Small intestine (tissue), 7 donors: ENCODE measurements at regions not wholly inside any gene's neighbourhood (a gene's known extent, or its start where the extent isn't known, plus 50 kb on each side); places are given as distances from the start of the nearest gene placed in this dataset.

Experiments used
- DNase-seq, 2 donors: peaks; one replicate each; pipeline versions ENCODE4 v3.0.0 to v3.0.0-alpha.2; 2013
- FAIRE-seq: peaks from 2 replicates; lab custom pipeline; 2012; peaks lifted over from hg19 to GRCh38; lab: Jason Lieb, UNC
- H3K27ac ChIP-seq, 3 donors: one replicate each; pipeline ENCODE4 v1.5.1; 2013; ENCODE audit warnings: low read length in 2 of 3, mild to moderate bottlenecking in 2 of 3, control low read depth in 1 of 3, inconsistent platforms in 1 of 3, low read depth in 1 of 3, moderate library complexity in 1 of 3
- H3K27me3 ChIP-seq, 3 donors: one replicate each; pipeline ENCODE4 v1.6.1; 2013; ENCODE audit warnings: low read length in 3 of 3, inconsistent platforms in 1 of 3; ENCODE audit not compliant: control insufficient read depth in 3 of 3, insufficient read depth in 3 of 3
- H3K36me3 ChIP-seq, 3 donors: one replicate each; pipeline ENCODE4 v1.6.1; 2013; ENCODE audit warnings: low read length in 3 of 3, inconsistent platforms in 1 of 3, low read depth in 1 of 3, mild to moderate bottlenecking in 1 of 3, moderate library complexity in 1 of 3; ENCODE audit not compliant: control insufficient read depth in 3 of 3, insufficient read depth in 2 of 3
- H3K4me1 ChIP-seq, 3 donors: one replicate each; pipeline ENCODE4 v1.6.1; 2013; ENCODE audit warnings: low read length in 2 of 3, inconsistent platforms in 1 of 3, low read depth in 1 of 3, mild to moderate bottlenecking in 1 of 3, moderate library complexity in 1 of 3; ENCODE audit not compliant: control insufficient read depth in 3 of 3, insufficient read depth in 2 of 3
- H3K4me3 ChIP-seq, 3 donors: one replicate each; pipeline ENCODE4 v1.5.1; 2013; ENCODE audit warnings: low read length in 3 of 3, control low read depth in 1 of 3, inconsistent platforms in 1 of 3, low read depth in 1 of 3, mild to moderate bottlenecking in 1 of 3, moderate library complexity in 1 of 3
- H3K9me3 ChIP-seq, 2 donors: one replicate each; pipeline ENCODE4 v1.6.1; 2013; ENCODE audit warnings: low read depth in 1 of 2, low read length in 1 of 2; ENCODE audit not compliant: control insufficient read depth in 2 of 2, insufficient read depth in 1 of 2
- WGBS, 3 donors: extraction: QIAGEN DNeasy Blood & Tissue Kit; methylation state at CpG; one replicate each; pipeline ENCODE4 v1.1.7; 2013; 5-methylcytosine and 5-hydroxymethylcytosine counted together
- donor health status: healthy with polysubstance abuse.
- donor health status: control.
- donor health status: control.
- donor health status: Bipolar disorder and iron deficiency.
- donor health status: healthy.

- H3K9me3 ChIP-seq, result no peaks in the 10 kb centered on the region
- no peak for FAIRE-seq
These were observed 193.5 kb upstream of the TCF4 start for GRCh38 chr18:55781481-55781957.

GRCh38 chr18:55780586-55781071, 192.6 kb upstream of the TCF4 start:
- Histone ChIP-seq H3K36me3 (no peaks in the 10 kb centered on the region), H3K27me3 (peaks cover 0 to 27% (median 4%) of the 10 kb centered on the region in 3 donors), H3K9me3 (no peaks in the 10 kb centered on the region), H3K4me3 (peak overlapping the region in 1 of 3 donors; percentile 1), H3K27ac (peak overlapping the region in 1 of 3 donors; percentile 79), H3K4me1 (no peaks in the 10 kb centered on the region)
- FAIRE-seq (no peak), DNase-seq (no peak)
- WGBS, 3 donors, result 17 to 33% (median 23%) methylated on average over 9 of the region's 9 CpGs

More at GRCh38 chr18:55781481-55781957, 193.5 kb upstream of the TCF4 start:
- DNase-seq, result peak in 1 of 2 donors; percentile 23
- no peak overlapping the region for H3K4me3 ChIP-seq
- H3K36me3 ChIP-seq, result no peaks in the 10 kb centered on the region
- no peak overlapping the region for H3K27ac ChIP-seq
- WGBS, 3 donors, result 29 to 53% (median 43%) methylated on average over 6 of the region's 6 CpGs
- no peaks in the 10 kb centered on the region for H3K4me1 ChIP-seq
- H3K27me3 ChIP-seq, result peaks cover 0 to 27% (median 4%) of the 10 kb centered on the region in 3 donors

DNA sequence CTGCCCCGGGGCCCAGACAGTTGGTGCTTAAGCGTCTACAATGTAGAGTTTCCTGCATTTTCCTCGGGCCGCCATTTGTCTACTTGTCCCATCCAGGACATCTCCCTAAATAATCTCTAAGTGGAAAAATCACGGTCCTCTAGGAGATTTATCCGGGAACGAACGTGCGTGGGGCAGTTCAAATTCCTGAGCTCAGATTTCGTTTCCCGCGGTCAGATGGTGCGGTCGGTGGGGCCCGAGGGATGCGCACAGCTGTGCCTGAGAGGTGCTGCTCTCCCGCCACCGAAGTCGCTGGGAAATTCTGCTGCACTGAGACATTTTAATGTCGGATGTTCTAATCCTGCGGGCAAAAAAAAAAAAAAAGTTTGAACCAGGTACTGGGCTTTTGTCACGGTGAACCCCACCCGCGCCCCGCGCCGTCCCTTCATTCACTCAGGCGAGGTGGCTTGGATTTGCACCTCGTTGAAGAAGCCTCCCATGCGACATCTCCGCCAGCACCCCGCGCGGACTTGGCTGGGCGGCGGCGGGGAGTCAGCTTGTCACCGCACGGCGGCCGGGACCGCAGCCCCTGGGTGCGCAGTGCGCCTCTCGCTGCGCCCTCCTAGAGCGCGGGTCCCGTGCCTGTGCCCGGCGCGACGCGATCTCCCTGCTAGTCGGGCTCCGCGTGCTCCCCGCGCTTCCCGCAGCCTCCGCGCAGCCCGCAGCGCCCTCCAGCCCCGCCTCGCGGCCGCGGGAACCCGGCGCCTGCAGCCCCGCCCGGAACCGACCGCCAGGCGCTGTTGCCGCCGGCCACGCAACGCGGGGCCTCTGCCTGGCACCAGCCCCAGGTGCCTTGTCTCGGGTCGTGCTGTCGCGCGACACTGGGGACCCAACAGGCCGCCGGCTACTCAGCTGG, 191.9 kb upstream of the TCF4 start:
- Histone ChIP-seq H3K9me3 (no peaks in the 10 kb centered on the region), H3K27ac (peak overlapping the region in 1 of 3 donors; percentile 79), H3K36me3 (no peaks in the 10 kb centered on the region), H3K27me3 (peaks cover 0 to 27% (median 4%) of the 10 kb centered on the region in 3 donors), H3K4me3 (peak overlapping the region; percentile 1 to 56 (median 43)), H3K4me1 (no peaks in the 10 kb centered on the region)
- 1 to 15% (median 7%) methylated on average over 61 to 88 of the region's 88 CpGs for WGBS, 3 donors
- FAIRE-seq, result no peak
- peak in 1 of 2 donors; percentile 22 for DNase-seq

DNA sequence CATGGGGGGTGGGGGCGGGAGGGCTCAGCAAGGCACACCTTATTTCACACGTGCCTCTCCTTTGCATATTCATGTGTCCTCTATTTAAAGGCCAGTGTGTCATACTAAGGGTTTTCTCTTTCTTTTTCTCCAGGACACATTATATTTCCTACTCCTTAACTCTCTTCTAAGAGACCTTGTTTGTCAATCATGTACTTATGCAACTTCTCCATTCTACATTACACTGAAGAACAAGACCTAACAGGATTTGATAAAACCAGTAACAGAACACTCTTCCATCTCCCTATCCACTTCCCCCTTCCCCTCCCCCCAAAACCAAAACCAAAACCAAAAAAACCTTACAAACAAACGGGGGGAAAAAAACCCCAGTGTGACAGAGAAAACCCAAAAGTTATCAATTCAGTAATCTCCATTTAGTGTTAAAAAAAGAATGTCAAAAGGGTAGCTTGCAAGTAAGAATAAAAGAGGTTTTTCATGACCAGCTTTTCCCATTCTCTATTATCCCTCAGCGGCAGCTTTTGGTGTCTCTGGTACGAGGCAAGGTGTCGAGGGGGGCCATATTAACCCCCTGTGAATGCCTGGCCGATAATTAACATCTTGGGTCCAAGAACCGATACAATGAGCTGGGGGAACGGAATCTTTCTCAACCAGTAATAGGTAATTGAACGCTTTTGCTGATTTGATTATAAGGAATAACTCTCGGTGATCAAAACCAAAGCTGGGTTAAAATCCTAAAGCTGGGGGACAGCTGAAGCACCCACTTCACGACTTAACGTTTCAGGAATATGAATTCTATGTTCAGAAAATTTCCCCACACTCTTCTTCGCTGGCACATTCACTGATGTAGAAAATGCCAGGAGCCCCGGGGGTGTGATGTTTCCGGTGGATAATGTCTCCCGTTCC, 191.0 kb upstream of the TCF4 start:
- FAIRE-seq, result no peak
- 11 to 17% (median 11%) methylated on average over 17 of the region's 17 CpGs for WGBS, 3 donors

DNA sequence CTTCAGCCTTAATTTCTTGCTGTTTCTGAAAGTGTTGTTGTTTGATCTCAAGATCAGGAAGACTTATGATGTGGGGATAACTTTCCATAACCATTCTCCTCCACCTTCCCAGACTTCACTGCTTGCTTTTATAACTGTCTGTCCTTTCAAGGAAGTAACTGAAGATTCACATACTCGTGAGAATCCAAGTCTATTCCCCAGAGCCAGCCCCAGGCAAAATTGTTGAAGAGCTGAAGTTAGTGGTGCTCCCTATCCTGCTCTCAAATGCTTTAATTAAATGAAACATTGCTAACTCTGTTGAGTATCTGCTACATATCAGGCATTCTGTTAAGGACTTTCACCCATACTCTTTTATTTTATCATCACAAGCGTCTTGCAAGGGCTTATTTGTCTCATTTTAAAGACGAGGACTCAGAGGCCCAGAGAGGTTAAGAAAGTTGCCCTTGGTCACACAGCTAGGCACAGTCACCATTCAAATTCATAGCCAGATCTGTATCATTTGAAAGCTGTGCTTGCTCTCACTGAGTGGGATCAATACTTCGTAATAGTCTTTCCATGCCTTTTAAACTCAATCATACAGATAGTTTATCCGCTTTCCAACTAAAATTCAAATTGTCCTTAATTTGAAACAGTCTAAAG, 189.8 kb upstream of the TCF4 start:
- no peaks in the 10 kb centered on the region for H3K4me1 ChIP-seq
- H3K27me3 ChIP-seq, result peaks cover 0 to 27% (median 4%) of the 10 kb centered on the region in 3 donors
- no peaks in the 10 kb centered on the region for H3K36me3 ChIP-seq
- FAIRE-seq (no peak), DNase-seq (no peak)
- WGBS, 3 donors, result 58 to 77% (median 67%) methylated on average over 5 of the region's 5 CpGs
- H3K9me3 ChIP-seq, result no peaks in the 10 kb centered on the region
- H3K4me3 ChIP-seq, result no peak overlapping the region
- no peak overlapping the region for H3K27ac ChIP-seq

More for the DNA sequence above, 191.0 kb upstream of the TCF4 start:
- H3K4me3 ChIP-seq, result peak overlapping the region in 1 of 3 donors; percentile 43
- no peaks in the 10 kb centered on the region for H3K4me1 ChIP-seq
- H3K27ac ChIP-seq, result peak overlapping the region in 1 of 3 donors; percentile 79
- no peaks in the 10 kb centered on the region for H3K36me3 ChIP-seq
- H3K27me3 ChIP-seq, result peaks cover 0 to 27% (median 4%) of the 10 kb centered on the region in 3 donors
- H3K9me3 ChIP-seq, result no peaks in the 10 kb centered on the region
- no peak for DNase-seq

DNA sequence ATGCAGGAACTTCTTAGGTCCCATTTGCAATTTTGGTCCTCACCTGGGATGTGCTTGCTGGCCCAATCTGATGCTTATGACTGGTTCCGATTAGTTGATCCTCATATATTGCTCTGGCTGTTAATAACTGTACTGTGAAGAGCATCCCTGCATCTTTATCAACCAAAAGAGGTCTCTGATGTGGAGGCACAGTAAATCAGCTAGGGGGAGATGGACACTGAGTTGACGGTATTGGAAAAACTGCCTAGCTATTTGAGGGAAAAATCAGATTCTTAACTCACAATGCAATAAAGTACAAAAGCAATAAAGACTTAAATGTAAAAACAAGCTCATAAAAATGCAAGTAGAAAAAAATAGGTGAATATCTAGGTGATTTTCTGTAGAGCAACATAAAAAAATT, 188.0 kb upstream of the TCF4 start:
- Histone ChIP-seq H3K9me3 (no peaks in the 10 kb centered on the region), H3K4me3 (no peak overlapping the region), H3K27ac (no peak overlapping the region), H3K4me1 (no peaks in the 10 kb centered on the region), H3K27me3 (peaks cover 0 to 24% (median 3%) of the 10 kb centered on the region in 3 donors), H3K36me3 (no peaks in the 10 kb centered on the region)
- DNase-seq (no peak), FAIRE-seq (no peak)
- 47 to 67% (median 57%) methylated on average over 2 of the region's 2 CpGs for WGBS, 3 donors

DNA sequence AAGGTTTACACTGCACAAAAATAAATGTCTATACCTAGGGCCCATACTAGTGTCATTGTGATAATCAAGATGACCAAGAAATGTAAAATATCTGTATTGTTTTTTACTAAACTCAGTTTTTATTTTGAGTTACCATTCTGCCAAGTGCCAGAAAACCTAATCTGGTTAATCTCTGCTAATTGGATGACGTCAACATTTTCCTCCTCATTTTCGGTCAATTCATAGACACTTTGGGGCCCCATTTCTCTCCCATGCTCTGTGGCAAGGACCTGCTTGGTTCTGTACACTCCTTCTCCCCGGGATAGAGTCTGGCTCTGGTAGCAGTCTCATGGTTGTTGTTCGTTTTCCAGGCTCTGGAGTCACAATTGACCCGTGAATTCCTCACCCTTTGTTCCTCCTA, 186.5 kb upstream of the TCF4 start:
- FAIRE-seq (no peak), DNase-seq (no peak)
- no peak overlapping the region for H3K4me3 ChIP-seq
- peaks cover 0 to 12% (median 1%) of the 10 kb centered on the region in 3 donors for H3K27me3 ChIP-seq
- WGBS, 3 donors, result 63 to 82% (median 70%) methylated on average over 5 of the region's 5 CpGs
- H3K9me3 ChIP-seq, result no peaks in the 10 kb centered on the region
- H3K4me1 ChIP-seq, result no peaks in the 10 kb centered on the region
- no peaks in the 10 kb centered on the region for H3K36me3 ChIP-seq
- no peak overlapping the region for H3K27ac ChIP-seq
